DND-41 (cell line): ENCODE measurements at regions not wholly inside any gene's neighbourhood (a gene's known extent, or its start where the extent isn't known, plus 50 kb on each side); places are given as distances from the start of the nearest gene placed in this dataset.

Experiments used
- ATAC-seq: fragments of 200-7000 bp; cut with Tn5 transposase; 3 replicates; pipeline ENCODE4 v1.9.1; 2021; ENCODE audit warnings: low read depth; ENCODE audit not compliant: insufficient read depth
- DNase-seq: peaks from one replicate; pipeline ENCODE4 v3.0.0-alpha.2; 2020
- H2AFZ ChIP-seq: 2 replicates; pipeline ENCODE4 v1.6.0; 2012; ENCODE audit warnings: low read depth, low read length
- H3K27ac ChIP-seq: 2 replicates; pipeline ENCODE4 v1.5.1; 2012; ENCODE audit warnings: low read length, inconsistent platforms
- H3K27me3 ChIP-seq: fragments of 200-600 bp; sonication (generic); 2 replicates; pipeline ENCODE4 v1.6.0; 2012; ENCODE audit warnings: low read length, mild to moderate bottlenecking, inconsistent platforms; ENCODE audit not compliant: insufficient read depth, poor library complexity
- H3K36me3 ChIP-seq: 2 replicates; pipeline ENCODE4 v1.5.1; 2012; ENCODE audit warnings: low read length, inconsistent platforms; ENCODE audit not compliant: insufficient read depth
- H3K4me1 ChIP-seq: 2 replicates; pipeline ENCODE4 v1.5.1; 2012; ENCODE audit warnings: mild to moderate bottlenecking, low read length; ENCODE audit not compliant: insufficient read depth
- H3K4me2 ChIP-seq: 2 replicates; pipeline ENCODE4 v1.6.0; 2012; ENCODE audit warnings: mild to moderate bottlenecking, moderate library complexity, low read length, inconsistent platforms; ENCODE audit not compliant: insufficient read depth
- H3K4me3 ChIP-seq, 2 experiments: fragments of 200-600 bp in 1 of 2; shearing (Covaris generic) in 1 of 2; 2 replicates each; pipeline ENCODE4 v1.5.1; 2012 to 2016; ENCODE audit warnings: inconsistent platforms in 2 of 2, low read length in 2 of 2, mild to moderate bottlenecking in 2 of 2, low read depth in 1 of 2, moderate library complexity in 1 of 2
- H3K79me2 ChIP-seq: 2 replicates; pipeline ENCODE4 v1.6.0; 2012; ENCODE audit warnings: low read length, inconsistent platforms; ENCODE audit not compliant: insufficient read depth
- H3K9ac ChIP-seq: 2 replicates; pipeline ENCODE4 v1.6.0; 2012; ENCODE audit warnings: low read depth, mild to moderate bottlenecking, inconsistent platforms, low read length, moderate library complexity
- H3K9me3 ChIP-seq: 2 replicates; pipeline ENCODE4 v1.5.1; 2012; ENCODE audit warnings: low read length, moderate library complexity, mild to moderate bottlenecking, inconsistent platforms; ENCODE audit not compliant: insufficient read depth, severe bottlenecking
- H4K20me1 ChIP-seq: 2 replicates; pipeline ENCODE4 v1.6.0; 2012; ENCODE audit warnings: low read length; ENCODE audit not compliant: insufficient read depth
- EZH2 ChIP-seq: IDR thresholded peaks from 3 replicates; pipeline ENCODE4 v1.6.1; 2012; ENCODE audit warnings: borderline replicate concordance, low read depth, mild to moderate bottlenecking, moderate library complexity, low read length, inconsistent platforms; ENCODE audit not compliant: severe bottlenecking
- TF ChIP-seq, protein P1 (sequence below): IDR thresholded peaks from 2 replicates; pipeline ENCODE4 v1.5.1; 2012; ENCODE audit warnings: borderline replicate concordance, low read length, moderate library complexity, mild to moderate bottlenecking; ENCODE audit not compliant: poor library complexity, severe bottlenecking; ENCODE audit errors: extremely low read depth

DNA sequence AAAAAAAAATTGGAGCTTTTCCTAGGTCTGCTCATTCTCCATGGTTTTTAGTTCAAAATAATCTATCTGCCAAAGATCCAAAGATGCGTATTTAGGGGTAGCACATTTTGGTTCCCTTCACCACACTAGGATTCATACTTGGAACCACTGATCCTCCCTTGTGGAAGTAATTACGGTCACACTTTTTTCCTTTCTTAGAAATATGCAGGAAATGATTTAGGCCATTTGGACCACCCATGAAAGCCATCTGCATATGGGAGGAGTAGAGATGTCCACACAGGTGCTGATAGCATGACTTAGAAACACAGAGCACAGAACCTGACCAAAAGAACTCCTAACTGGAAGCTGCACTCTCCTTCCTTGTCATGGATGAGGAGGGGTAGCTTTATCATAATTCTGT lies 105.9 kb upstream of the RAI14 start:
- Histone ChIP-seq H3K9ac (no peak overlapping the region), H4K20me1 (no peaks in the 10 kb centered on the region), H3K36me3 (no peaks in the 10 kb centered on the region), H3K4me3 (no peak overlapping the region), H3K27ac (no peak overlapping the region), H3K27me3 (no peaks in the 10 kb centered on the region), H3K4me2 (no peak overlapping the region), H3K9me3 (peaks cover 6% of the 10 kb centered on the region), H2AFZ (no peak overlapping the region), H3K4me1 (no peaks in the 10 kb centered on the region), H3K79me2 (no peaks in the 10 kb centered on the region)
- DNase-seq (no peak), ATAC-seq (no peak)
- TF ChIP-seq EZH2 = no peak
- TF ChIP-seq, protein P1, sequence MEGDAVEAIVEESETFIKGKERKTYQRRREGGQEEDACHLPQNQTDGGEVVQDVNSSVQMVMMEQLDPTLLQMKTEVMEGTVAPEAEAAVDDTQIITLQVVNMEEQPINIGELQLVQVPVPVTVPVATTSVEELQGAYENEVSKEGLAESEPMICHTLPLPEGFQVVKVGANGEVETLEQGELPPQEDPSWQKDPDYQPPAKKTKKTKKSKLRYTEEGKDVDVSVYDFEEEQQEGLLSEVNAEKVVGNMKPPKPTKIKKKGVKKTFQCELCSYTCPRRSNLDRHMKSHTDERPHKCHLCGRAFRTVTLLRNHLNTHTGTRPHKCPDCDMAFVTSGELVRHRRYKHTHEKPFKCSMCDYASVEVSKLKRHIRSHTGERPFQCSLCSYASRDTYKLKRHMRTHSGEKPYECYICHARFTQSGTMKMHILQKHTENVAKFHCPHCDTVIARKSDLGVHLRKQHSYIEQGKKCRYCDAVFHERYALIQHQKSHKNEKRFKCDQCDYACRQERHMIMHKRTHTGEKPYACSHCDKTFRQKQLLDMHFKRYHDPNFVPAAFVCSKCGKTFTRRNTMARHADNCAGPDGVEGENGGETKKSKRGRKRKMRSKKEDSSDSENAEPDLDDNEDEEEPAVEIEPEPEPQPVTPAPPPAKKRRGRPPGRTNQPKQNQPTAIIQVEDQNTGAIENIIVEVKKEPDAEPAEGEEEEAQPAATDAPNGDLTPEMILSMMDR = no peak

GRCh38 chr5:34550964-34551363 lies 105.2 kb upstream of the RAI14 start:
- H3K9me3 ChIP-seq = peaks cover 6% of the 10 kb centered on the region
- TF ChIP-seq EZH2 = no peak
- TF ChIP-seq, protein P1 = no peak
- no peaks in the 10 kb centered on the region for H4K20me1 ChIP-seq
- H3K4me2 ChIP-seq = no peak overlapping the region
- H3K4me1 ChIP-seq = no peaks in the 10 kb centered on the region
- no peak overlapping the region for H3K9ac ChIP-seq
- H3K27ac ChIP-seq = no peak overlapping the region
- DNase-seq (no peak), ATAC-seq (no peak)
- no peaks in the 10 kb centered on the region for H3K36me3 ChIP-seq
- no peak overlapping the region for H3K4me3 ChIP-seq
- no peak overlapping the region for H2AFZ ChIP-seq
- no peaks in the 10 kb centered on the region for H3K27me3 ChIP-seq
- no peaks in the 10 kb centered on the region for H3K79me2 ChIP-seq

GRCh38 chr5:34551911-34552433 lies 104.2 kb upstream of the RAI14 start:
- H3K27ac ChIP-seq = no peak overlapping the region
- peaks cover 3% of the 10 kb centered on the region for H3K9me3 ChIP-seq
- no peak overlapping the region for H2AFZ ChIP-seq
- H3K4me1 ChIP-seq = no peaks in the 10 kb centered on the region
- DNase-seq (no peak), ATAC-seq (no peak)
- H3K4me2 ChIP-seq = no peak overlapping the region
- H3K79me2 ChIP-seq = no peaks in the 10 kb centered on the region
- H3K9ac ChIP-seq = no peak overlapping the region
- no peaks in the 10 kb centered on the region for H3K27me3 ChIP-seq
- no peaks in the 10 kb centered on the region for H4K20me1 ChIP-seq
- H3K36me3 ChIP-seq = no peaks in the 10 kb centered on the region
- TF ChIP-seq, protein P1 = no peak
- no peak for TF ChIP-seq EZH2
- no peak overlapping the region for H3K4me3 ChIP-seq

DNA sequence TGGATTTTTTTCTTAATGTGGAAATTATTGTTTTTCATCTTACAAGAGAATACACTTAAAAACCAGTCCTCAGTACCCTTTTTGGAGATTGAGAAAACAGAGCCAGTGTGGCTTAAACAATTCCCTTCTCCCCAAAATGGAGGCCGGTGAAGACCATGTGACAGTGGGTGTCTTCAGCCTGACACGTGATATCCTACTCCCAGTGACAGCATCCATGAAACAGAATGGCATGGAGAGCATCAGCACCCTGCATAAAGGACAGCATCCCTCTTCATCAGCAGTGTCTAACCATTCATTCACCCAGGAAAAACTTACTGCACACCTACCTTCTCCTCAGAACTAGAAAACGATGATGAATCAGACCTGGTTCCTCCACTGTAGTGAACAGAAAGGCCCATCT lies 103.4 kb upstream of the RAI14 start:
- Histone ChIP-seq H3K4me3 (no peak overlapping the region), H3K9me3 (no peaks in the 10 kb centered on the region), H3K27me3 (no peaks in the 10 kb centered on the region), H4K20me1 (no peaks in the 10 kb centered on the region), H3K4me2 (no peak overlapping the region), H3K36me3 (no peaks in the 10 kb centered on the region), H3K79me2 (no peaks in the 10 kb centered on the region), H2AFZ (no peak overlapping the region), H3K4me1 (no peaks in the 10 kb centered on the region), H3K27ac (no peak overlapping the region), H3K9ac (no peak overlapping the region)
- DNase-seq = no peak
- TF ChIP-seq, protein P1 = no peak
- TF ChIP-seq EZH2 = no peak
- ATAC-seq = no peak
